HL-60 (cell line): ENCODE measurements at regions not wholly inside any gene's neighbourhood (a gene's known extent, or its start where the extent isn't known, plus 50 kb on each side); places are given as distances from the start of the nearest gene placed in this dataset.
A peak's percentile ranks its signal among the peaks of the same experiment; 100 is the strongest.

Experiments
- DNase-seq, 2 experiments: peaks; one replicate each; pipeline ENCODE4 v3.0.0-alpha.2; 2010 to 2020; ENCODE audit warnings: low read depth in 1 of 2, low spot score in 1 of 2
- H3K27ac ChIP-seq: fragments of 250-450 bp; sonication (Bioruptor Pico); replicated peaks from 2 replicates; pipeline ENCODE4 v1.5.1; 2020; ENCODE audit warnings: mild to moderate bottlenecking, moderate library complexity
- H3K27me3 ChIP-seq: fragments of 250-450 bp; sonication (Bioruptor Pico); 2 replicates; pipeline ENCODE4 v1.5.1; 2021; ENCODE audit warnings: mild to moderate bottlenecking, moderate library complexity; ENCODE audit not compliant: insufficient read depth, poor library complexity, severe bottlenecking
- H3K4me3 ChIP-seq: replicated peaks from 2 replicates; pipeline ENCODE4 v1.5.1; 2011; ENCODE audit warnings: mild to moderate bottlenecking, control low read depth, low read length; ENCODE audit not compliant: insufficient read depth
- CTCF ChIP-seq: IDR thresholded peaks from one replicate; pipeline ENCODE4 v1.5.1; 2011; ENCODE audit warnings: low read length, control low read depth, inconsistent platforms; ENCODE audit not compliant: insufficient read depth
- GABPA ChIP-seq: IDR thresholded peaks from 2 replicates; pipeline ENCODE4 v1.6.1; 2012; ENCODE audit warnings: low read depth
- POLR2AphosphoS5 ChIP-seq: IDR thresholded peaks from 2 replicates; pipeline ENCODE4 v1.6.1; 2012; ENCODE audit warnings: low read depth
- REST ChIP-seq: IDR thresholded peaks from 2 replicates; pipeline ENCODE4 v1.6.1; 2012; ENCODE audit warnings: low read depth; ENCODE audit not compliant: insufficient replicate concordance
- SPI1 ChIP-seq: IDR thresholded peaks from 2 replicates; pipeline ENCODE4 v1.6.1; 2012; ENCODE audit warnings: low read depth, mild to moderate bottlenecking, borderline replicate concordance

DNA sequence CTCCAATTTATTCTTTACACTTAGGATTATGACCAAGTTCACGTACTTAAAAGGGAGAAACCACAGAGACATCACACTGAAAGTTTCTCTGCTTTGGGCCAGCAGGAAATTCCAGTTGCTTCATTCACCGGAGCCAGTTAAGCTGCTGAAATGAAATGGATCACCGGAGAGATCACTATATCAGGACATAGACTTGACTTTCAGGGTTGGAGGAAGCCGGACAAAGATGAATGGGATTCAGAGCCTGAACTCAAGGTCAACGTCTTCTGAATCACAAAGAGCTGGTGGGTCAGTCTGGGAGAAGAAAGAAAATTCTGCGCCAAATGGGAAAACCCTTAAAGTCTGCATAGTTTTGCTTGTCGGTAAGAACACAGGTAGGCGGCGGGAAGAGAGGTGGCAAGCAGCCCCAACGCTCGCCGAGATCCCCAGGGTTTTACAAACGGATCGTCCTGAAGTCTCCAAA is 81.9 kb upstream of the CCDC28A start:
- no peak for DNase-seq
- H3K27me3 ChIP-seq: no peaks in the 10 kb centered on the region
- peak overlapping the region; percentile 60; the same call in 1 of the 2 replicates for H3K4me3 ChIP-seq
- TF ChIP-seq GABPA: no peak
- H3K27ac ChIP-seq: no peak overlapping the region

- peak in 1 of 2 experiments; percentile 48 for DNase-seq
- no peak overlapping the region for H3K27ac ChIP-seq
- H3K4me3 ChIP-seq: peak overlapping the region; percentile 60
- TF ChIP-seq CTCF (peak; percentile 37), REST (no peak)
- no peaks in the 10 kb centered on the region for H3K27me3 ChIP-seq
Measured at GRCh38 chr6:138692058-138692977, 81.3 kb upstream of the CCDC28A start.

DNA sequence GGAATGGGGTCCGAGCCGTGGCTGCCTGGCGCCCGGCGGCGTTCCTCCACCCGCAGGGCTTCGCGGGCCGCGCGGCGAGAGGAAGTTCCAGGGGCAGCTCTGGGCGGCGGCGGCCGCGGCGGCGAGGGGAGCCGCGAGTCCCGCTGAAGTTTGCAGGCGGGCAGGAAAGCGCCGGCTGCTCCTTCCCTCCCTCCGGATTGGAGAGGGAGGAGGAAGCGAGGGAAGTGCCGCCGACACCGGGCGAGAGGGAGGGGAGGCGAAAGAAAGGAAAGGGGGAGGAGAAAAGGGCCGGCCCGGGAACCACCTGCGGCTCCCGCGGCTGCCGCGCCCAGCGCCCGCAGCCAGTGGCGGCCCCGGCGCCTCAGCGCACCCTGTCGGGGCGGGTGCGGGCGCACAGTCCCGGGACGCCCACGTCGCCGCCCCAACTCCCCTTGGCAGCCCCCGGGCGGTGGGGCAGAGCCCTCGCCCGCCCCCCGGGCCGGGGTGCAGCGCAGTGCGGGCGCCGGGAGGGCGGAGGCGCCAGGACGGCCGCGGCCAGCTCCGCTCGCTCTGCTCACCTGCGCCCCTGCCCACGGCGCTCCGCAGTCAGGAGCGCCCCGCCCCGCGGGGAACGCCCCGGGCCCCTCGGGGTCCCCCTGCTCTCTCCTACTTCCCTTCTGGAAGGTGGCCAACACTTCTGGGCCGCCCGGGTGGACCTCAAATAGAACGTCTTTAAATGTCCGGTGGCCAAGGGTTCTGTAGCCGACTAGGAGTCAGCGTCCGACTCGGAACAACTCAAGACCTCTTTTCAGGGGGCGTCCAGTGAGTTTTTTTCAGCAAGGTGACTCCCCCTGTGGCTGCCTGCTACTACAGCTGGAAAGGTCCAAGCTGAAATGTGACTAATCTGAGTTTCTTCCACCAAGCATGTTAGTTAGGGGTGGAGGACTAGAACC is 80.3 kb upstream of the CCDC28A start:
- no peak for TF ChIP-seq GABPA
- no peak for TF ChIP-seq REST
- TF ChIP-seq SPI1: peak; percentile 51; the same call in 1 of the 2 replicates
- TF ChIP-seq CTCF: no peak
- H3K27ac ChIP-seq: no peak overlapping the region
- peak; percentile 37 to 62 for DNase-seq

GRCh38 chr6:138695193-138695592 is 78.4 kb upstream of the CCDC28A start:
- Histone ChIP-seq H3K4me3 (no peak overlapping the region), H3K27ac (no peak overlapping the region), H3K27me3 (no peaks in the 10 kb centered on the region)
- TF ChIP-seq GABPA (no peak), POLR2AphosphoS5 (no peak), SPI1 (no peak), CTCF (no peak), REST (no peak)
- DNase-seq: no peak

More for the DNA sequence above, 80.3 kb upstream of the CCDC28A start:
- Histone ChIP-seq H3K4me3 (peak overlapping the region; percentile 60), H3K27me3 (no peaks in the 10 kb centered on the region)
